Naive thymus-derived CD4-positive, alpha-beta T cell (primary cell): ENCODE measurements at regions not wholly inside any gene's neighbourhood (a gene's known extent, or its start where the extent isn't known, plus 50 kb on each side); places are given as distances from the start of the nearest gene placed in this dataset.
"Not testable (repeated sequence)": the region's sequence is repeated elsewhere in the genome, so short reads cannot be mapped to it uniquely, and the experiment has no call there.

ENCODE experiments used
- ATAC-seq: fragments of 150-1000 bp; cut with Tn5 transposase; 2 replicates; pipeline ENCODE4 v1.10.0; 2021; ENCODE audit warnings: mild to moderate bottlenecking, moderate library complexity
- CTCF ChIA-PET: fragments of 350-600 bp; sonication (Branson Sonifier 250); formaldehyde crosslinking; loops from one replicate; lab custom pipeline; 2021; ENCODE audit warnings: antibody characterized with exemption; lab: Charles Lee
- POLR2A ChIA-PET: fragments of 350-600 bp; sonication (Branson Sonifier 250); formaldehyde crosslinking; loops from one replicate; lab custom pipeline; 2021; ENCODE audit warnings: antibody characterized with exemption, inconsistent platforms; lab: Charles Lee
- DNase-seq, 9 donors: peaks; one replicate each; pipeline versions ENCODE4 v3.0.0 to v3.0.0-alpha.2; 2020 to 2022; ENCODE audit warnings: mixed read lengths in 1 of 9
- H3K27ac ChIP-seq: one replicate; pipeline ENCODE4 v1.7.0; 2013; ENCODE audit warnings: mild to moderate bottlenecking, low read depth, low read length, moderate library complexity
- H3K27me3 ChIP-seq, 2 donors: one replicate each; pipeline ENCODE4 v1.7.0; 2013; ENCODE audit warnings: low read length in 2 of 2, mild to moderate bottlenecking in 2 of 2, moderate library complexity in 2 of 2; ENCODE audit not compliant: control insufficient read depth in 2 of 2, insufficient read depth in 2 of 2
- H3K36me3 ChIP-seq, 3 experiments: 1 replicate in 2 of 3; 2 replicates in 1 of 3; pipeline ENCODE4 v1.7.0; 2013; ENCODE audit warnings: low read length in 3 of 3, mild to moderate bottlenecking in 3 of 3, moderate library complexity in 1 of 3; ENCODE audit not compliant: insufficient read depth in 3 of 3, control insufficient read depth in 2 of 3
- H3K4me1 ChIP-seq, 2 donors: one replicate each; pipeline ENCODE4 v1.7.0; 2013; ENCODE audit warnings: low read length in 2 of 2, mild to moderate bottlenecking in 2 of 2, moderate library complexity in 1 of 2; ENCODE audit not compliant: control insufficient read depth in 2 of 2, insufficient read depth in 2 of 2
- H3K4me3 ChIP-seq: 2 replicates; pipeline ENCODE4 v1.7.0; 2013; ENCODE audit warnings: mild to moderate bottlenecking, low read length
- H3K9me3 ChIP-seq, 3 experiments: 1 replicate in 2 of 3; 2 replicates in 1 of 3; pipeline ENCODE4 v1.7.0; 2013; ENCODE audit warnings: low read length in 3 of 3; ENCODE audit not compliant: control insufficient read depth in 2 of 3
- H3K27ac Mint-ChIP-seq, 9 donors: one replicate each; pipeline ENCODE4 v1.8.0; 2020 to 2022; ENCODE audit warnings: mixed read lengths in 9 of 9, mild to moderate bottlenecking in 8 of 9, moderate library complexity in 5 of 9, inconsistent platforms in 2 of 9
- H3K27me3 Mint-ChIP-seq, 5 donors: one replicate each; pipeline ENCODE4 v1.8.0; 2021 to 2022; ENCODE audit warnings: mixed read lengths in 5 of 5, mild to moderate bottlenecking in 1 of 5
- H3K36me3 Mint-ChIP-seq, 5 donors: one replicate each; pipeline ENCODE4 v1.8.0; 2020 to 2022; ENCODE audit warnings: mixed read lengths in 5 of 5, mild to moderate bottlenecking in 3 of 5, inconsistent platforms in 1 of 5
- H3K4me1 Mint-ChIP-seq, 7 donors: one replicate each; pipeline ENCODE4 v1.8.0; 2020 to 2022; ENCODE audit warnings: mixed read lengths in 7 of 7, mild to moderate bottlenecking in 3 of 7, inconsistent platforms in 1 of 7
- H3K4me3 Mint-ChIP-seq, 10 donors: one replicate each; pipeline ENCODE4 v1.8.0; 2020 to 2022; ENCODE audit warnings: mild to moderate bottlenecking in 10 of 10, mixed read lengths in 10 of 10, moderate library complexity in 6 of 10, inconsistent platforms in 2 of 10
- H3K9me3 Mint-ChIP-seq, 11 donors: one replicate each; pipeline ENCODE4 v1.8.0; 2020 to 2022; ENCODE audit warnings: mixed read lengths in 11 of 11, mild to moderate bottlenecking in 4 of 11, inconsistent platforms in 1 of 11, moderate library complexity in 1 of 11
- intact Hi-C, 2 donors: fragments of 100-400 bp; cut with micrococcal nuclease; formaldehyde crosslinking; loops; one replicate each; pipeline ENCODE4 v1.15.1; 2023

GRCh38 chr3:75582536-75582935 is 81.6 kb upstream of the FRG2C start:
- ATAC-seq, H3K27me3 ChIP-seq, H3K4me3 ChIP-seq, H3K36me3 Mint-ChIP-seq, H3K9me3 ChIP-seq, H3K36me3 ChIP-seq, POLR2A ChIA-PET, H3K4me3 Mint-ChIP-seq, H3K27ac ChIP-seq, DNase-seq, H3K27ac Mint-ChIP-seq, H3K4me1 ChIP-seq, H3K9me3 Mint-ChIP-seq: not testable (repeated sequence)
- intact Hi-C loops: loop anchor here in 1 of 2 donors (5.0 kb wide), 1 partner anchor 325 kb away; no protein-coding TSS in a partner anchor
- Mint-ChIP-seq H3K4me1 (peaks cover 0 to 11% (median 9%) of the 10 kb centered on the region in 7 donors), H3K27me3 (peaks cover 30 to 59% (median 45%) of the 10 kb centered on the region in 5 donors)
- CTCF ChIA-PET: interaction anchor here (0.6 kb wide), 1 partner anchor 409 kb away, joined by 3 read pairs; no protein-coding TSS in a partner anchor

- ATAC-seq, H3K27ac ChIP-seq, H3K9me3 Mint-ChIP-seq, H3K36me3 ChIP-seq, H3K4me3 Mint-ChIP-seq, H3K4me1 ChIP-seq, H3K36me3 Mint-ChIP-seq, H3K4me3 ChIP-seq, DNase-seq, H3K27ac Mint-ChIP-seq, H3K27me3 ChIP-seq, POLR2A ChIA-PET, H3K9me3 ChIP-seq: not testable (repeated sequence)
- CTCF ChIA-PET: interaction anchor here (0.6 kb wide), 1 partner anchor 409 kb away, joined by 3 read pairs; no protein-coding TSS in a partner anchor
- peaks cover 0 to 11% (median 8%) of the 10 kb centered on the region in 7 donors for H3K4me1 Mint-ChIP-seq
- intact Hi-C loops: loop anchor here in 1 of 2 donors (5.0 kb wide), 1 partner anchor 326 kb away; no protein-coding TSS in a partner anchor
- H3K27me3 Mint-ChIP-seq: peaks cover 29 to 54% (median 40%) of the 10 kb centered on the region in 5 donors
These were observed 81.0 kb upstream of the FRG2C start for GRCh38 chr3:75583116-75583515.

GRCh38 chr3:75587695-75588094 is 76.4 kb upstream of the FRG2C start:
- H3K27me3 Mint-ChIP-seq: peaks cover 0 to 20% (median 5%) of the 10 kb centered on the region in 5 donors
- POLR2A ChIA-PET: not testable (repeated sequence)

GRCh38 chr3:75590382-75590781 is 73.7 kb upstream of the FRG2C start:
- H3K36me3 ChIP-seq, H3K9me3 ChIP-seq, DNase-seq, H3K4me3 Mint-ChIP-seq, H3K27me3 ChIP-seq, intact Hi-C loops, H3K27ac ChIP-seq, H3K4me1 Mint-ChIP-seq, ATAC-seq, POLR2A ChIA-PET, H3K36me3 Mint-ChIP-seq, CTCF ChIA-PET, H3K4me1 ChIP-seq, H3K27ac Mint-ChIP-seq, H3K4me3 ChIP-seq: not testable (repeated sequence)
- Mint-ChIP-seq H3K9me3 (peaks cover 0 to 19% (median 5%) of the 10 kb centered on the region in 11 donors), H3K27me3 (peaks cover 0 to 12% (median 2%) of the 10 kb centered on the region in 5 donors)

More at GRCh38 chr3:75587695-75588094, 76.4 kb upstream of the FRG2C start:
- H3K36me3 ChIP-seq, H3K4me1 Mint-ChIP-seq, H3K27ac ChIP-seq, H3K9me3 ChIP-seq, H3K4me3 ChIP-seq, H3K36me3 Mint-ChIP-seq, ATAC-seq, DNase-seq, H3K4me1 ChIP-seq, intact Hi-C loops, H3K27me3 ChIP-seq, H3K4me3 Mint-ChIP-seq, H3K27ac Mint-ChIP-seq: not testable (repeated sequence)
- peaks cover 0 to 19% (median 3%) of the 10 kb centered on the region in 11 donors for H3K9me3 Mint-ChIP-seq
- CTCF ChIA-PET: interaction anchor here (0.7 kb wide), 1 partner anchor 166 kb away, joined by 3 read pairs; no protein-coding TSS in a partner anchor

- intact Hi-C loops, H3K27ac Mint-ChIP-seq, H3K4me3 Mint-ChIP-seq, H3K9me3 ChIP-seq, H3K4me1 ChIP-seq, H3K27me3 ChIP-seq, H3K36me3 Mint-ChIP-seq, ATAC-seq, CTCF ChIA-PET, H3K36me3 ChIP-seq, H3K4me1 Mint-ChIP-seq, DNase-seq, H3K4me3 ChIP-seq, H3K27ac ChIP-seq: not testable (repeated sequence)
- Mint-ChIP-seq H3K9me3 (peaks cover 0 to 10% (median 3%) of the 10 kb centered on the region in 11 donors), H3K27me3 (peaks cover 0 to 21% (median 9%) of the 10 kb centered on the region in 5 donors)
- POLR2A ChIA-PET: interaction anchor here (0.6 kb wide), 1 partner anchor 536 kb away, joined by 3 read pairs; no protein-coding TSS in a partner anchor
These were observed 59.7 kb upstream of the FRG2C start for GRCh38 chr3:75604286-75604934.

GRCh38 chr3:75607996-75608395 is 56.1 kb upstream of the FRG2C start:
- H3K27me3 ChIP-seq, H3K36me3 ChIP-seq, DNase-seq, H3K4me3 Mint-ChIP-seq, POLR2A ChIA-PET, ATAC-seq, CTCF ChIA-PET, H3K9me3 ChIP-seq, H3K27ac Mint-ChIP-seq, H3K4me3 ChIP-seq, H3K4me1 Mint-ChIP-seq, intact Hi-C loops, H3K36me3 Mint-ChIP-seq, H3K4me1 ChIP-seq, H3K27ac ChIP-seq: not testable (repeated sequence)
- Mint-ChIP-seq H3K27me3 (peaks cover 0 to 22% (median 14%) of the 10 kb centered on the region in 5 donors), H3K9me3 (peaks cover 0 to 15% (median 2%) of the 10 kb centered on the region in 11 donors)

GRCh38 chr3:75609598-75609997 is 54.5 kb upstream of the FRG2C start:
- DNase-seq: peak in 1 of 9 donors; percentile 13
- POLR2A ChIA-PET, H3K4me1 ChIP-seq, H3K4me3 ChIP-seq, CTCF ChIA-PET, H3K27ac Mint-ChIP-seq, H3K4me3 Mint-ChIP-seq, H3K36me3 Mint-ChIP-seq, H3K27me3 ChIP-seq, H3K9me3 ChIP-seq, H3K27ac ChIP-seq, H3K4me1 Mint-ChIP-seq, intact Hi-C loops, ATAC-seq, H3K36me3 ChIP-seq: not testable (repeated sequence)
- Mint-ChIP-seq H3K27me3 (peaks cover 0 to 22% (median 12%) of the 10 kb centered on the region in 5 donors), H3K9me3 (peaks cover 0 to 15% (median 3%) of the 10 kb centered on the region in 11 donors)
